ENCODE measurements at regions not wholly inside any gene's neighbourhood (a gene's known extent, or its start where the extent isn't known, plus 50 kb on each side); places are given as distances from the start of the nearest gene placed in this dataset.

DNA sequence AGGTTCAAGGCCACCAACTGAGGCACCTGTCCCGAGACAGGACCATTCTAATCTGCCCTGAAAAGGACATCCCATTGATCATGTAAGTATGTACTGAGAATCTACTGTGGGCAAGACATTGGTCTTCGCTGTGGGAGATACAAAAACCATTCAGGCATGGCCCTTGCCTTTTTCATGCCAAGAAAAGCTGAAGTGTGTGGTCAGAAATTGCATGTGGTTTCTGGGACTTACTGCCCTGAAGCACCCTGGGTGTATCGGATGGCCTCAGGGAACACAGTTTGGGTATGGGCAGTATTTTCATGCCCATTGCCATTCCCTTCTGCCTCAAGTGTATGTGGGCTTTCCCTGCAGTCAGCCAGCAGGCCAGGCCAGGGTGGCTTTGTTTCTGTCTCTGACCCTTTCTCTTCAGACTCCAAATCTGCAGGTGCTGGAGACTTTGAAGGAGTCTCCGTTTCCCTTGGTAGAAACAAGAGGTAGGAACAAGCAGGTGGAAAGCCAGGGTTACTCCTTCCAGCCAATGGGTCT is 285.7 kb downstream of the ZEB1 start:
- TF ChIP-seq, protein P1, sequence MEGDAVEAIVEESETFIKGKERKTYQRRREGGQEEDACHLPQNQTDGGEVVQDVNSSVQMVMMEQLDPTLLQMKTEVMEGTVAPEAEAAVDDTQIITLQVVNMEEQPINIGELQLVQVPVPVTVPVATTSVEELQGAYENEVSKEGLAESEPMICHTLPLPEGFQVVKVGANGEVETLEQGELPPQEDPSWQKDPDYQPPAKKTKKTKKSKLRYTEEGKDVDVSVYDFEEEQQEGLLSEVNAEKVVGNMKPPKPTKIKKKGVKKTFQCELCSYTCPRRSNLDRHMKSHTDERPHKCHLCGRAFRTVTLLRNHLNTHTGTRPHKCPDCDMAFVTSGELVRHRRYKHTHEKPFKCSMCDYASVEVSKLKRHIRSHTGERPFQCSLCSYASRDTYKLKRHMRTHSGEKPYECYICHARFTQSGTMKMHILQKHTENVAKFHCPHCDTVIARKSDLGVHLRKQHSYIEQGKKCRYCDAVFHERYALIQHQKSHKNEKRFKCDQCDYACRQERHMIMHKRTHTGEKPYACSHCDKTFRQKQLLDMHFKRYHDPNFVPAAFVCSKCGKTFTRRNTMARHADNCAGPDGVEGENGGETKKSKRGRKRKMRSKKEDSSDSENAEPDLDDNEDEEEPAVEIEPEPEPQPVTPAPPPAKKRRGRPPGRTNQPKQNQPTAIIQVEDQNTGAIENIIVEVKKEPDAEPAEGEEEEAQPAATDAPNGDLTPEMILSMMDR (IDR thresholded peaks at IDR 0.05; ENCODE audit: borderline replicate concordance, insufficient read depth, low read depth, low read length) = no peak
- no peak overlapping the region for H3K4me3 ChIP-seq (ENCODE audit: low read depth, low read length)

DNA sequence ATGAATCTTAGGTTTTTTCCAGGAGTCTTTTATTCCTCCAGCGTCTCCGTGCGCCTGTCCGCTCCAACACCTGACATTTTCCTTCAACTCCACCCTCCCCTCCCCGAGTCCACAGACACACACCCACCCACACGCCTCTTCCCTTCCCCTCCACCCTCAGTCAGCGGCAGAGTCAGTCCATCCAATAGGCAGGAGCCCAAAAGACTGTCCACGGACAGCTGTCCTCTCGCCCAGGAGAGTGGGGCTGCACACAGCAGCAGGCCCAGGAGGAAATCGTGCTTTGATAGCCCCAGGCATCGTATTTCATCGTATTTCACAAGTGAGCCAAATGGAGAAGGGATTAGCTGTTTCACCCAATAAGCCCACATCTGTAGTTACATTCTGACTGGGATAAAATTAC is 285.1 kb downstream of the ZEB1 start:
- TF ChIP-seq, protein P1 (IDR thresholded peaks at IDR 0.05; ENCODE audit: borderline replicate concordance, insufficient read depth, low read depth, low read length) = no peak
- no peak overlapping the region for H3K4me3 ChIP-seq (ENCODE audit: low read depth, low read length)

DNA sequence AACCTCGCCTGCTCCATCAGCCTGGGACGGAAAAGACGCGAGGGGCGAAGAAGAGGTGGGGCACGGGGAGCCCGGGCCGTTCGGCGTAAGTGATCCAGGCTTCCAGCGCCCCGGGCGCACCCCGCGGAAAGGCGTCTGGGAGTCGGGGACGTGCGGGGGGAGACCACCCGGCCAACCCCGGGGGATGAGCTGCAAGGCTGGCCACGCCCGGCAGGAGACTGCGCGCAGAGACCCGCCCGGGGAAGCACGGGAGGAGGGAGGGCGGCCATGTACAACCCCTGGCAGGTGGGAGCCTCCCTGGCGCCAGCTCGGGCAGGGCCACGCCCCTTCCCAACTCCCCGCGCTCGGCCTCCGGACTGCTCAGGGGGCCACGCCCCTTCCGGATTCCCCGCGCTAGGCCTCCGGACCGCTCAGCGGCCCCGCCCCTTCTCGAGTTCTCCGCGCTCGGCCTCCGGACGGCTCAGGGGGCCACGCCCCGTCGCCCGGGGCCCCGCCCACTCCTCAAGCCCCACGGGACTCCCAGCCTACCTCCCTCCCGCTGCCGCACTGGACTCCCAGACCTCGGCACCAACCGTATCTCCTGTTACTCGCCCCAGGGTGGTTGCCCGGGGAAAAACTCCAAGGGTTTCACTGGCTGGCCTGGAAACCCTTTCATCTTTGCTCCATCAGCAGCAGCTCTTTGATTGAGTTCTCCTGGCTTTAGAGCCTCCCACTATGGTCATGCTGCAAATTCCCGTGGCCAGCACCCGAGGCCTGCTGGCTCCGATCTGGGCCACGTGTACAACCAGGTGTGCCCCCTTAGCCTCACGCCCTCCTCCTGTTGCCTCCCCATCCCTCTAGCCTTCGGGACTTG is 284.4 kb downstream of the ZEB1 start:
- TF ChIP-seq, protein P1 (IDR thresholded peaks at IDR 0.05; ENCODE audit: borderline replicate concordance, insufficient read depth, low read depth, low read length) = no peak
- H3K4me3 ChIP-seq (ENCODE audit: low read depth, low read length) = peak overlapping the region; percentile 71

DNA sequence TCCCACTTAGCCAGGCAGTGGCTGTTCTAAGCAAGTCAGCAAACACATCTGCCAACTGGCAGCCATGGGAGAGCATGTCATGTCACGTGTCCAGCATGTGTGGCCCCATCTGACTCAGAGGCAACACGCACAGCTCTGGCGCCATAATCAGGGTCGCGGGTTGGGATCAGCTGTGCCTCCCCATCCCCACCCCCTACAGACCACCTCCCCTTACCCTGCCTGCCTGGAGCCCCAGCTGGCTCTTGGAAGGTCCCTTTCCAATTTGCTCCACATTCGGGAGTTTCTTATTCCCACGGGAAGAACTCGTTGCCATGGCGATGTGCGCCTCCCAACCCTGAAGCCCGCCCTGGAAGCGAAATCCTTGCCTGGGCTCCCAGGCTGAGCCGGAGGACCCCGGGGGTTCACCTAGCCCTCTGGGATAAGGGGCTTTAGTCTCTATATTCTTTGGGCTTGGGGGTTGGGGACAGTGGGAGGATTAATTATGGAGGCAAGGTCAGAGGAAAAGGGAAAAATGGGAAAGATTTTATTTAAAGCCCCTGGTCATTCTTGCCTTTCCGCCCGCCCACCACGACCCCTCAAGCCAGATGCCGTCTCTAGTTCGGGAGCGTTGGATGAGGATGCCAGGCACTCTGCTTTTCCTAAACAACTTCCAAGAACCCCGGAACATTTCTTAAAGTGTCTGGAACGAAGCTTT is 283.7 kb downstream of the ZEB1 start:
- peak overlapping the region; percentile 71 for H3K4me3 ChIP-seq (ENCODE audit: low read depth, low read length)
- TF ChIP-seq, protein P1 (IDR thresholded peaks at IDR 0.05; ENCODE audit: borderline replicate concordance, insufficient read depth, low read depth, low read length) = no peak

DNA sequence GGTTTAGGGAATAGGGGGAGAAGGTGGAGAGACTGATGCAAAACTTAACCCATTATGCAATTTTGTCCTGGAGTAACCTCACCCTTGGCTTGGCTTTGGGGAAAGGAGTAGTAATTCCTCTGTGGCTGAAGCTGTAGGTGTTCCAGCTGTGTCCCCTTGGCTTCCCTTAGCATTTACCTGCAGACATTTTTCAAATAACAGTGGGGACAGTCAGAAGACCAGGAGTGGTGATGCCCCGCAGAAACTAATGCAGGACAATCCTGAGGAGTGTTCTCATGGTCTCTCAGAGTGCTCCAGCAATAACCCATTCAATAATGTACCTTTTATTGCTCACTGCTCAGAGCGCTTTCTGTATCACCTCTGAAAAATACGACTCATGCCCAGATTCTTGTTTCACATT is 282.1 kb downstream of the ZEB1 start:
- H3K4me3 ChIP-seq (ENCODE audit: low read depth, low read length) = no peak overlapping the region
- TF ChIP-seq, protein P1 (IDR thresholded peaks at IDR 0.05; ENCODE audit: borderline replicate concordance, insufficient read depth, low read depth, low read length) = no peak

DNA sequence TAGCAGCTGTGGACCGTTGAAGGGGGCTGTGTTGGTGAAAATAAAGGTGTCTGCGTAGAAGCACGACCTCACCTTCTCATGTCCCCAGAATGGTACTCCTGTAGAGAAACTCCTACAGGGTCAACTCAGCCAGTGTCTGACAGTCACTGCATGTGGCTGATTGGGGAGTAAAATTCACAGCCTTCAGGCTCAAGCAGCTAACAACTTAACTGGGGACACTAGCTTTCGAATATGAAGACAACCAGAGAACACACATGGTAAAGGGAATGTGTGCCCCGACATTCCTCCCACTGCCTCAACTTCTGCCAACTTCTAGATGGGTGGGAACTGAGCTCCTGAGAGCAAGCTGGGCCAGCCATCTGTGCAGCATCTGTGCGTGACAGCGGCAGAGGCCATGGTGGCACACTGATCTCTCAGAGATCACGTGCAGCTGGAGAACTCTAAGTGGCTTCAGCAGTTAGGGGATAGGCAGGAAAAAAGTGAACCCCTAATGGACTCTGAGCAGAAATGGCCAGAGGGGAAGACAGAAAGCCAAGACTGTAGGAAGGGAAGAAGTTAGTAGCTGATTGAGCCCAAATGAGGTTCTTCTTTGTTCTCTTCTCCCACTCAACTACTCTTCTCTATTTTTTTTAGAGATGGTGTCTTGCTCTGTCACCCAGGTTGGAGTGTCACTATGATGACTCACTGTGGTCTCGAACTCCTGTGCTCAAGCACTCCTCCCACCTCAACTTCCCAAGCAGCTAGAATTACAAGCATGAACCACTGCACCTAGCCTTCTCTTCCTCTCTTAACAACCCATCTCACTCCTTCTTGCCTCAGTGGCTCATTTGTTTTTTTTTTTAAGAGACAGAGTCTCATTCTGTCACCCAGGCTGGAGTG is 280.8 kb downstream of the ZEB1 start:
- H3K4me3 ChIP-seq (ENCODE audit: low read depth, low read length) = no peak overlapping the region
- TF ChIP-seq, protein P1 (IDR thresholded peaks at IDR 0.05; ENCODE audit: borderline replicate concordance, insufficient read depth, low read depth, low read length) = no peak

Data from GM12875 (cell line).